ENCODE measurements at regions not wholly inside any gene's neighbourhood (a gene's known extent, or its start where the extent isn't known, plus 50 kb on each side); places are given as distances from the start of the nearest gene placed in this dataset.

GRCh38 chr5:152641970-152642805 lies 237.1 kb upstream of the NMUR2 start:
- no peak for TF ChIP-seq SPI1 (IDR thresholded peaks at IDR 0.05; ENCODE audit: borderline replicate concordance, low read depth)
- no peak for TF ChIP-seq POLR2AphosphoS5 (IDR thresholded peaks at IDR 0.05; ENCODE audit: low read depth)
- TF ChIP-seq REST (IDR thresholded peaks at IDR 0.05; ENCODE audit: insufficient replicate concordance, low read depth) = no peak
- no peak for TF ChIP-seq CTCF (IDR thresholded peaks at IDR 0.05; ENCODE audit: insufficient read depth, low read length)
- no peak for TF ChIP-seq GABPA (IDR thresholded peaks at IDR 0.05; ENCODE audit: low read depth)
- no peak for DNase-seq (ENCODE audit: low read depth in 1 of 2, low spot score in 1 of 2)
- Histone ChIP-seq H3K27me3 (ENCODE audit: insufficient read depth, poor library complexity, severe bottlenecking) (no peaks in the 10 kb centered on the region), H3K4me3 (replicated peaks; ENCODE audit: insufficient read depth, low read length) (no peak overlapping the region), H3K27ac (replicated peaks) (no peak overlapping the region)

- no peak overlapping the region for H3K4me3 ChIP-seq (replicated peaks; ENCODE audit: insufficient read depth, low read length)
- TF ChIP-seq SPI1 (IDR thresholded peaks at IDR 0.05; ENCODE audit: borderline replicate concordance, low read depth) = no peak
- no peak for DNase-seq (ENCODE audit: low read depth in 1 of 2, low spot score in 1 of 2)
- H3K27me3 ChIP-seq (ENCODE audit: insufficient read depth, poor library complexity, severe bottlenecking) = no peaks in the 10 kb centered on the region
- no peak overlapping the region for H3K27ac ChIP-seq (replicated peaks)
These were observed 237.8 kb upstream of the NMUR2 start for GRCh38 chr5:152642880-152643279.

GRCh38 chr5:152644029-152644728 lies 239.1 kb upstream of the NMUR2 start:
- no peak for DNase-seq (ENCODE audit: low read depth in 1 of 2, low spot score in 1 of 2)
- Histone ChIP-seq H3K4me3 (replicated peaks; ENCODE audit: insufficient read depth, low read length) (no peak overlapping the region), H3K27me3 (ENCODE audit: insufficient read depth, poor library complexity, severe bottlenecking) (no peaks in the 10 kb centered on the region), H3K27ac (replicated peaks) (no peak overlapping the region)
- TF ChIP-seq POLR2AphosphoS5 (IDR thresholded peaks at IDR 0.05; ENCODE audit: low read depth) (no peak), CTCF (IDR thresholded peaks at IDR 0.05; ENCODE audit: insufficient read depth, low read length) (no peak), GABPA (IDR thresholded peaks at IDR 0.05; ENCODE audit: low read depth) (no peak), REST (IDR thresholded peaks at IDR 0.05; ENCODE audit: insufficient replicate concordance, low read depth) (no peak), SPI1 (IDR thresholded peaks at IDR 0.05; ENCODE audit: borderline replicate concordance, low read depth) (no peak)

GRCh38 chr5:152649609-152650008 lies 244.5 kb upstream of the NMUR2 start:
- TF ChIP-seq CTCF (IDR thresholded peaks at IDR 0.05; ENCODE audit: insufficient read depth, low read length) (no peak), GABPA (IDR thresholded peaks at IDR 0.05; ENCODE audit: low read depth) (no peak), REST (IDR thresholded peaks at IDR 0.05; ENCODE audit: insufficient replicate concordance, low read depth) (no peak), POLR2AphosphoS5 (IDR thresholded peaks at IDR 0.05; ENCODE audit: low read depth) (no peak), SPI1 (IDR thresholded peaks at IDR 0.05; ENCODE audit: borderline replicate concordance, low read depth) (no peak)
- no peak for DNase-seq (ENCODE audit: low read depth in 1 of 2, low spot score in 1 of 2)
- no peak overlapping the region for H3K4me3 ChIP-seq (replicated peaks; ENCODE audit: insufficient read depth, low read length)
- no peak overlapping the region for H3K27ac ChIP-seq (replicated peaks)
- H3K27me3 ChIP-seq (ENCODE audit: insufficient read depth, poor library complexity, severe bottlenecking) = no peaks in the 10 kb centered on the region
